ENCODE measurements at regions not wholly inside any gene's neighbourhood (a gene's known extent, or its start where the extent isn't known, plus 50 kb on each side); places are given as distances from the start of the nearest gene placed in this dataset.

GRCh38 chr20:11013801-11014200 is 340.0 kb upstream of the JAG1 start:
- TF ChIP-seq CTCF (IDR thresholded peaks at IDR 0.05), result no peak
- TF ChIP-seq ZBTB33 (IDR thresholded peaks at IDR 0.05; ENCODE audit: borderline replicate concordance, low read depth), result no peak
- no peak for TF ChIP-seq YY1 (IDR thresholded peaks at IDR 0.05; ENCODE audit: low read depth)
- no peak for TF ChIP-seq MAX (IDR thresholded peaks at IDR 0.05; ENCODE audit: low read depth)
- no peak for TF ChIP-seq POLR2AphosphoS5 (IDR thresholded peaks at IDR 0.05; ENCODE audit: low read depth, low read length)
- no peak for TF ChIP-seq GABPA (IDR thresholded peaks at IDR 0.05; ENCODE audit: low read depth)
- no peak for TF ChIP-seq EP300 (IDR thresholded peaks at IDR 0.05; ENCODE audit: borderline replicate concordance in 1 of 2, low read depth in 1 of 2, low read length in 1 of 2)
- no peak for TF ChIP-seq REST (IDR thresholded peaks at IDR 0.05; ENCODE audit: low read depth, low read length)
- no peak for TF ChIP-seq EZH2phosphoT487 (IDR thresholded peaks at IDR 0.05; ENCODE audit: borderline replicate concordance, low read depth)
- TF ChIP-seq MEF2A (IDR thresholded peaks at IDR 0.05; ENCODE audit: borderline replicate concordance, low read depth), result no peak
- TF ChIP-seq JUND (IDR thresholded peaks at IDR 0.05), result no peak
- TF ChIP-seq RFX5 (IDR thresholded peaks at IDR 0.05; ENCODE audit: low read length), result no peak
- TF ChIP-seq SIN3A (IDR thresholded peaks at IDR 0.05; ENCODE audit: borderline replicate concordance, low read depth, low read length), result no peak
